ENCODE measurements at regions not wholly inside any gene's neighbourhood (a gene's known extent, or its start where the extent isn't known, plus 50 kb on each side); places are given as distances from the start of the nearest gene placed in this dataset.

GRCh38 chr12:42735861-42736361, 146.4 kb upstream of the PRICKLE1 start:
- H3K36me3 ChIP-seq (ENCODE audit: insufficient read depth, low read length), result no peaks in the 10 kb centered on the region
- DNase-seq (ENCODE audit: low read depth, low spot score), result no peak
- H3K4me3 ChIP-seq, result no peak overlapping the region
- TF ChIP-seq EZH2 (IDR thresholded peaks at IDR 0.05), result no peak
- no peak for TF ChIP-seq POLR2AphosphoS5 (IDR thresholded peaks at IDR 0.05; ENCODE audit: borderline replicate concordance, low read depth, low read length)
- TF ChIP-seq FOXP2 (optimal IDR thresholded peaks at IDR 0.05; ENCODE audit: control extremely low read depth, extremely low read length, insufficient read depth), result no peak
- H3K9ac ChIP-seq (ENCODE audit: insufficient read length), result no peak overlapping the region
- no peak overlapping the region for H3K27ac ChIP-seq
- H3K9me3 ChIP-seq (ENCODE audit: low read depth, low read length), result no peaks in the 10 kb centered on the region

- Histone ChIP-seq H3K9ac (ENCODE audit: insufficient read length) (no peak overlapping the region), H3K9me3 (ENCODE audit: low read depth, low read length) (no peaks in the 10 kb centered on the region), H3K27ac (no peak overlapping the region), H3K4me3 (no peak overlapping the region), H3K36me3 (ENCODE audit: insufficient read depth, low read length) (no peaks in the 10 kb centered on the region)
- TF ChIP-seq FOXP2 (optimal IDR thresholded peaks at IDR 0.05; ENCODE audit: control extremely low read depth, extremely low read length, insufficient read depth) (no peak), POLR2AphosphoS5 (IDR thresholded peaks at IDR 0.05; ENCODE audit: borderline replicate concordance, low read depth, low read length) (no peak), EZH2 (IDR thresholded peaks at IDR 0.05) (no peak)
- no peak for DNase-seq (ENCODE audit: low read depth, low spot score)
Observed at GRCh38 chr12:42733911-42734310, 144.4 kb upstream of the PRICKLE1 start.

- no peak for DNase-seq (ENCODE audit: low read depth, low spot score)
- TF ChIP-seq FOXP2 (optimal IDR thresholded peaks at IDR 0.05; ENCODE audit: control extremely low read depth, extremely low read length, insufficient read depth), result no peak
- TF ChIP-seq EZH2 (IDR thresholded peaks at IDR 0.05), result no peak
- no peak for TF ChIP-seq POLR2AphosphoS5 (IDR thresholded peaks at IDR 0.05; ENCODE audit: borderline replicate concordance, low read depth, low read length)
- no peak overlapping the region for H3K4me3 ChIP-seq
Observed at GRCh38 chr12:42732908-42733411, 143.4 kb upstream of the PRICKLE1 start.

GRCh38 chr12:42730291-42730690, 140.7 kb upstream of the PRICKLE1 start:
- Histone ChIP-seq H3K9me3 (ENCODE audit: low read depth, low read length) (no peaks in the 10 kb centered on the region), H3K36me3 (ENCODE audit: insufficient read depth, low read length) (no peaks in the 10 kb centered on the region), H3K9ac (ENCODE audit: insufficient read length) (no peak overlapping the region), H3K4me3 (no peak overlapping the region), H3K27ac (no peak overlapping the region)
- no peak for TF ChIP-seq EZH2 (IDR thresholded peaks at IDR 0.05)
- no peak for TF ChIP-seq FOXP2 (optimal IDR thresholded peaks at IDR 0.05; ENCODE audit: control extremely low read depth, extremely low read length, insufficient read depth)
- TF ChIP-seq POLR2AphosphoS5 (IDR thresholded peaks at IDR 0.05; ENCODE audit: borderline replicate concordance, low read depth, low read length), result no peak
- no peak for DNase-seq (ENCODE audit: low read depth, low spot score)

More at GRCh38 chr12:42732908-42733411, 143.4 kb upstream of the PRICKLE1 start:
- H3K9ac ChIP-seq (ENCODE audit: insufficient read length), result no peak overlapping the region
- H3K27ac ChIP-seq, result no peak overlapping the region
- H3K36me3 ChIP-seq (ENCODE audit: insufficient read depth, low read length), result no peaks in the 10 kb centered on the region
- H3K9me3 ChIP-seq (ENCODE audit: low read depth, low read length), result no peaks in the 10 kb centered on the region

GRCh38 chr12:42729535-42729900, 140.0 kb upstream of the PRICKLE1 start:
- DNase-seq (ENCODE audit: low read depth, low spot score), result no peak
- Histone ChIP-seq H3K27ac (no peak overlapping the region), H3K4me3 (no peak overlapping the region), H3K9ac (ENCODE audit: insufficient read length) (no peak overlapping the region), H3K9me3 (ENCODE audit: low read depth, low read length) (no peaks in the 10 kb centered on the region), H3K36me3 (ENCODE audit: insufficient read depth, low read length) (no peaks in the 10 kb centered on the region)
- TF ChIP-seq POLR2AphosphoS5 (IDR thresholded peaks at IDR 0.05; ENCODE audit: borderline replicate concordance, low read depth, low read length) (no peak), EZH2 (IDR thresholded peaks at IDR 0.05) (no peak), FOXP2 (optimal IDR thresholded peaks at IDR 0.05; ENCODE audit: control extremely low read depth, extremely low read length, insufficient read depth) (no peak)

GRCh38 chr12:42728770-42729534, 139.4 kb upstream of the PRICKLE1 start:
- DNase-seq (ENCODE audit: low read depth, low spot score), result no peak
- TF ChIP-seq FOXP2 (optimal IDR thresholded peaks at IDR 0.05; ENCODE audit: control extremely low read depth, extremely low read length, insufficient read depth) (no peak), POLR2AphosphoS5 (IDR thresholded peaks at IDR 0.05; ENCODE audit: borderline replicate concordance, low read depth, low read length) (no peak), EZH2 (IDR thresholded peaks at IDR 0.05) (no peak)
- Histone ChIP-seq H3K36me3 (ENCODE audit: insufficient read depth, low read length) (no peaks in the 10 kb centered on the region), H3K9me3 (ENCODE audit: low read depth, low read length) (no peaks in the 10 kb centered on the region), H3K4me3 (no peak overlapping the region), H3K27ac (no peak overlapping the region), H3K9ac (ENCODE audit: insufficient read length) (no peak overlapping the region)

- Histone ChIP-seq H3K9me3 (ENCODE audit: low read depth, low read length) (no peaks in the 10 kb centered on the region), H3K36me3 (ENCODE audit: insufficient read depth, low read length) (no peaks in the 10 kb centered on the region), H3K4me3 (no peak overlapping the region), H3K27ac (no peak overlapping the region), H3K9ac (ENCODE audit: insufficient read length) (no peak overlapping the region)
- no peak for TF ChIP-seq FOXP2 (optimal IDR thresholded peaks at IDR 0.05; ENCODE audit: control extremely low read depth, extremely low read length, insufficient read depth)
- no peak for DNase-seq (ENCODE audit: low read depth, low spot score)
Observed at GRCh38 chr12:42728287-42728686, 138.7 kb upstream of the PRICKLE1 start.

GRCh38 chr12:42725809-42726208, 136.3 kb upstream of the PRICKLE1 start:
- Histone ChIP-seq H3K36me3 (ENCODE audit: insufficient read depth, low read length) (no peaks in the 10 kb centered on the region), H3K9ac (ENCODE audit: insufficient read length) (no peak overlapping the region), H3K9me3 (ENCODE audit: low read depth, low read length) (no peaks in the 10 kb centered on the region), H3K27ac (no peak overlapping the region), H3K4me3 (no peak overlapping the region)
- TF ChIP-seq EZH2 (IDR thresholded peaks at IDR 0.05) (no peak), POLR2AphosphoS5 (IDR thresholded peaks at IDR 0.05; ENCODE audit: borderline replicate concordance, low read depth, low read length) (no peak), FOXP2 (optimal IDR thresholded peaks at IDR 0.05; ENCODE audit: control extremely low read depth, extremely low read length, insufficient read depth) (no peak)
- DNase-seq (ENCODE audit: low read depth, low spot score), result no peak

All from SK-N-MC (cell line).